DND-41 (cell line): ENCODE measurements at regions not wholly inside any gene's neighbourhood (a gene's known extent, or its start where the extent isn't known, plus 50 kb on each side); places are given as distances from the start of the nearest gene placed in this dataset.

Experiments
- ATAC-seq: fragments of 200-7000 bp; cut with Tn5 transposase; 3 replicates; pipeline ENCODE4 v1.9.1; 2021; ENCODE audit warnings: low read depth; ENCODE audit not compliant: insufficient read depth
- DNase-seq: peaks from one replicate; pipeline ENCODE4 v3.0.0-alpha.2; 2020
- H2AFZ ChIP-seq: 2 replicates; pipeline ENCODE4 v1.6.0; 2012; ENCODE audit warnings: low read depth, low read length
- H3K27ac ChIP-seq: 2 replicates; pipeline ENCODE4 v1.5.1; 2012; ENCODE audit warnings: low read length, inconsistent platforms
- H3K27me3 ChIP-seq: fragments of 200-600 bp; sonication (generic); 2 replicates; pipeline ENCODE4 v1.6.0; 2012; ENCODE audit warnings: low read length, mild to moderate bottlenecking, inconsistent platforms; ENCODE audit not compliant: insufficient read depth, poor library complexity
- H3K36me3 ChIP-seq: 2 replicates; pipeline ENCODE4 v1.5.1; 2012; ENCODE audit warnings: low read length, inconsistent platforms; ENCODE audit not compliant: insufficient read depth
- H3K4me1 ChIP-seq: 2 replicates; pipeline ENCODE4 v1.5.1; 2012; ENCODE audit warnings: mild to moderate bottlenecking, low read length; ENCODE audit not compliant: insufficient read depth
- H3K4me2 ChIP-seq: 2 replicates; pipeline ENCODE4 v1.6.0; 2012; ENCODE audit warnings: mild to moderate bottlenecking, moderate library complexity, low read length, inconsistent platforms; ENCODE audit not compliant: insufficient read depth
- H3K4me3 ChIP-seq, 2 experiments: fragments of 200-600 bp in 1 of 2; shearing (Covaris generic) in 1 of 2; 2 replicates each; pipeline ENCODE4 v1.5.1; 2012 to 2016; ENCODE audit warnings: inconsistent platforms in 2 of 2, low read length in 2 of 2, mild to moderate bottlenecking in 2 of 2, low read depth in 1 of 2, moderate library complexity in 1 of 2
- H3K79me2 ChIP-seq: 2 replicates; pipeline ENCODE4 v1.6.0; 2012; ENCODE audit warnings: low read length, inconsistent platforms; ENCODE audit not compliant: insufficient read depth
- H3K9ac ChIP-seq: 2 replicates; pipeline ENCODE4 v1.6.0; 2012; ENCODE audit warnings: low read depth, mild to moderate bottlenecking, inconsistent platforms, low read length, moderate library complexity
- H3K9me3 ChIP-seq: 2 replicates; pipeline ENCODE4 v1.5.1; 2012; ENCODE audit warnings: low read length, moderate library complexity, mild to moderate bottlenecking, inconsistent platforms; ENCODE audit not compliant: insufficient read depth, severe bottlenecking
- H4K20me1 ChIP-seq: 2 replicates; pipeline ENCODE4 v1.6.0; 2012; ENCODE audit warnings: low read length; ENCODE audit not compliant: insufficient read depth
- EZH2 ChIP-seq: IDR thresholded peaks from 3 replicates; pipeline ENCODE4 v1.6.1; 2012; ENCODE audit warnings: borderline replicate concordance, low read depth, mild to moderate bottlenecking, moderate library complexity, low read length, inconsistent platforms; ENCODE audit not compliant: severe bottlenecking
- TF ChIP-seq, protein P1 (sequence below): IDR thresholded peaks from 2 replicates; pipeline ENCODE4 v1.5.1; 2012; ENCODE audit warnings: borderline replicate concordance, low read length, moderate library complexity, mild to moderate bottlenecking; ENCODE audit not compliant: poor library complexity, severe bottlenecking; ENCODE audit errors: extremely low read depth

DNA sequence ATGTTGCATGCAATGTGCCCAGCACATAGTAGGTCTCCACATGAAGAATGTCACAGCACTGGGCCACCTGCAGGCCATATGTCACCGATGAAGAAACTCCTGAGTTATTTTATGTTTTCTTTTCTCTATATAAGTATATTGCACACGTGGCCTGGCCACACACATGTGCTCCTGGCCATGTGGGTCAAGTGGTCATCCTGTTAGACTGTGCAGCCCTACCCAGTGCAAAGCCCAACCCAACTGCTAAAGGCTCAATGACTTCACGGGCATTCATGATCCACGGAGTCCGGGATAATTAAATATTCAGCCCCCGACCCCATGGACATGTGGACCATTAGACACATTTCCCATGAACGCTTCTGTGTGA is 163.2 kb downstream of the TEX29 start:
- TF ChIP-seq, protein P1, sequence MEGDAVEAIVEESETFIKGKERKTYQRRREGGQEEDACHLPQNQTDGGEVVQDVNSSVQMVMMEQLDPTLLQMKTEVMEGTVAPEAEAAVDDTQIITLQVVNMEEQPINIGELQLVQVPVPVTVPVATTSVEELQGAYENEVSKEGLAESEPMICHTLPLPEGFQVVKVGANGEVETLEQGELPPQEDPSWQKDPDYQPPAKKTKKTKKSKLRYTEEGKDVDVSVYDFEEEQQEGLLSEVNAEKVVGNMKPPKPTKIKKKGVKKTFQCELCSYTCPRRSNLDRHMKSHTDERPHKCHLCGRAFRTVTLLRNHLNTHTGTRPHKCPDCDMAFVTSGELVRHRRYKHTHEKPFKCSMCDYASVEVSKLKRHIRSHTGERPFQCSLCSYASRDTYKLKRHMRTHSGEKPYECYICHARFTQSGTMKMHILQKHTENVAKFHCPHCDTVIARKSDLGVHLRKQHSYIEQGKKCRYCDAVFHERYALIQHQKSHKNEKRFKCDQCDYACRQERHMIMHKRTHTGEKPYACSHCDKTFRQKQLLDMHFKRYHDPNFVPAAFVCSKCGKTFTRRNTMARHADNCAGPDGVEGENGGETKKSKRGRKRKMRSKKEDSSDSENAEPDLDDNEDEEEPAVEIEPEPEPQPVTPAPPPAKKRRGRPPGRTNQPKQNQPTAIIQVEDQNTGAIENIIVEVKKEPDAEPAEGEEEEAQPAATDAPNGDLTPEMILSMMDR, result no peak
- no peak for TF ChIP-seq EZH2

DNA sequence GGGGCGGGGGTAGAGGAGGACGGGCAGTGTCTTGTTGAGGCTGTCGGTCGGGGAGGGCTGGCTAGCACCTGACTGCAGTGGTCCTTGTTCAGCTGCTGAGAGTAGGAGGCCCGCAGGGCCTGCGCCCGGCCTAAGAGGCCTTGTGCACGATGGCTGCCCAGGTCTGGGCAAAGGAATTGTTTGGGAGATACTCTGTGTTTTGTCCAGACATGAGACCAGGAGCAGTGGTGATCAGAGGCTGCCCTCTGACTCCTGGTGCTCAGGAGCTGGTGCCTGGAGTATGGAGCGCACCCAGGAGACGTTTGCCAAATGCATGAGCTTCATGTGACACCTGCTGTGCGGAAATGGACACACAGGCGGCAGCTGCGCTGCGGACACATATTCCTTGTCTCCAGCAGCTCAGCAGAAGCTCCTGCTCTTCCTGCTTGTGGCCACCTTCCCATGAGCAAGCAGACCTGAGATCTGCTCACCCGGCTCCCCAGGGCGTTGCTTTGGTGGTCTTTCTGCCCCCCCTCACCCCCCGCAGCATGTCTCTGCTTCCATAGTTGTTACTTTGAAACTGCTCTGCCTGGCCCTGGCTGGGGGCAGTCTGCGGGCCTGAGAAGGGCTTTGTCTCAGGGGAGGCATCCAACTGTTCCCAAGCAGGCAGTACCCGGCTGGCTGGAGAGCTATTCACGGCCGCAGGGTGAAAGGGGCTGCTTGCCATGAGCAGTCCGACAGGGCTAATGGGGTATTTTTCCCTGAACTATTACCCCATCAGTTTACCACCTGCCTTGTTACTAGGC is 163.9 kb downstream of the TEX29 start:
- Histone ChIP-seq H3K27ac (no peak overlapping the region), H3K4me2 (no peak overlapping the region), H2AFZ (no peak overlapping the region), H3K79me2 (no peaks in the 10 kb centered on the region), H3K36me3 (no peaks in the 10 kb centered on the region), H4K20me1 (no peaks in the 10 kb centered on the region), H3K4me1 (no peaks in the 10 kb centered on the region), H3K9ac (no peak overlapping the region), H3K4me3 (no peak overlapping the region), H3K9me3 (peaks cover 16% of the 10 kb centered on the region), H3K27me3 (no peaks in the 10 kb centered on the region)
- TF ChIP-seq EZH2, result no peak
- TF ChIP-seq, protein P1, result no peak
- ATAC-seq, result no peak
- DNase-seq, result no peak

More for the DNA sequence above, 163.2 kb downstream of the TEX29 start:
- no peak overlapping the region for H3K4me3 ChIP-seq
- ATAC-seq (no peak), DNase-seq (no peak)
- H3K27ac ChIP-seq, result no peak overlapping the region
- H3K36me3 ChIP-seq, result no peaks in the 10 kb centered on the region
- H3K4me2 ChIP-seq, result no peak overlapping the region
- no peaks in the 10 kb centered on the region for H3K79me2 ChIP-seq
- H2AFZ ChIP-seq, result no peak overlapping the region
- H3K4me1 ChIP-seq, result no peaks in the 10 kb centered on the region
- no peak overlapping the region for H3K9ac ChIP-seq
- H3K9me3 ChIP-seq, result peaks cover 16% of the 10 kb centered on the region
- H3K27me3 ChIP-seq, result no peaks in the 10 kb centered on the region
- H4K20me1 ChIP-seq, result no peaks in the 10 kb centered on the region

DNA sequence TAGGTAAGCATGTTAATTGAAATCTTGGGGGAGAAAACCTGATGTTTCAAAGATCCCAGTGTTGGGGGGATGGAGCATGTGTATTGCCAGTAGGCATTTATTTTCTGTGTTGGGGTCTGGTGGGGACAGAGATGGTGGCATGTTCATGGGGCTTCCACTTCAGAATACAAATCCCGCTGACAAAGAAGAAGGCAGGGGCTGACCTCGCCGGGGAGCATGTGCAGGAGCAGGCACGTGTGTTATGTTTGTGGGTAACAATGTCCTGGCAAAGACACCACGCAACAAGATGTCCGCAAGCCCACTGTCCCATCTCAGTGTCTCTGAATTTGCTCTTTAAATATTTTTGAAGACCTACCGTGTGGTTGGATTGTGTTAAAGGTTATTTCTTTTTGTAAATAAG is 164.5 kb downstream of the TEX29 start:
- peaks cover 16% of the 10 kb centered on the region for H3K9me3 ChIP-seq
- H3K4me1 ChIP-seq, result no peaks in the 10 kb centered on the region
- H3K36me3 ChIP-seq, result no peaks in the 10 kb centered on the region
- no peak for TF ChIP-seq EZH2
- TF ChIP-seq, protein P1, result no peak
- H3K27me3 ChIP-seq, result no peaks in the 10 kb centered on the region
- DNase-seq (no peak), ATAC-seq (no peak)
- H3K9ac ChIP-seq, result no peak overlapping the region
- H4K20me1 ChIP-seq, result no peaks in the 10 kb centered on the region
- H3K79me2 ChIP-seq, result no peaks in the 10 kb centered on the region
- no peak overlapping the region for H3K27ac ChIP-seq
- H2AFZ ChIP-seq, result no peak overlapping the region
- no peak overlapping the region for H3K4me3 ChIP-seq
- no peak overlapping the region for H3K4me2 ChIP-seq
